ENCODE measurements at regions not wholly inside any gene's neighbourhood (a gene's known extent, or its start where the extent isn't known, plus 50 kb on each side); places are given as distances from the start of the nearest gene placed in this dataset.
"Not testable (repeated sequence)": the region's sequence is repeated elsewhere in the genome, so short reads cannot be mapped to it uniquely, and the experiment has no call there.

GRCh38 chr2:180829261-180829660 lies 151.1 kb upstream of the UBE2E3 start:
- H3K27ac ChIP-seq (ENCODE audit: low read length): no peak overlapping the region
- 90% methylated on average over 4 of the region's 5 CpGs for WGBS (ENCODE audit: insufficient coverage)
- TF ChIP-seq CTCF (IDR thresholded peaks at IDR 0.05): no peak
- H3K27me3 ChIP-seq (ENCODE audit: control insufficient read depth, insufficient read depth, low read length): no peaks in the 10 kb centered on the region
- Mint-ChIP-seq H3K27me3 (ENCODE audit: low read depth in 2 of 2) (peaks cover 0 to 5% of the 10 kb centered on the region in 2 donors), H3K36me3 (no peaks in the 10 kb centered on the region), H3K4me3 (no peak overlapping the region), H3K9me3 (peaks cover 0 to 7% of the 10 kb centered on the region in 2 donors), H3K4me1 (no peaks in the 10 kb centered on the region), H3K27ac (no peak overlapping the region)
- no peaks in the 10 kb centered on the region for H3K36me3 ChIP-seq (ENCODE audit: control insufficient read depth, insufficient read depth, low read length)
- no peak overlapping the region for H3K4me3 ChIP-seq (ENCODE audit: low read length)
- DNase-seq: no peak
- H3K4me1 ChIP-seq (ENCODE audit: control insufficient read depth, insufficient read depth, low read length): no peaks in the 10 kb centered on the region
- H3K9me3 ChIP-seq (ENCODE audit: control insufficient read depth, insufficient read depth, low read length): no peaks in the 10 kb centered on the region
- no peak for ATAC-seq
- intact Hi-C loops (cut with micrococcal nuclease): no loop called here

- H3K27ac ChIP-seq (ENCODE audit: low read length): no peak overlapping the region
- intact Hi-C loops (cut with micrococcal nuclease): no loop called here
- Mint-ChIP-seq H3K4me1 (no peaks in the 10 kb centered on the region), H3K9me3 (peaks cover 0 to 7% of the 10 kb centered on the region in 2 donors), H3K36me3 (no peaks in the 10 kb centered on the region), H3K4me3 (no peak overlapping the region), H3K27ac (no peak overlapping the region), H3K27me3 (ENCODE audit: low read depth in 2 of 2) (peaks cover 0 to 5% of the 10 kb centered on the region in 2 donors)
- no peaks in the 10 kb centered on the region for H3K36me3 ChIP-seq (ENCODE audit: control insufficient read depth, insufficient read depth, low read length)
- no peak for DNase-seq
- WGBS (ENCODE audit: insufficient coverage): 100% methylated on average over 1 of the region's 2 CpGs
- no peaks in the 10 kb centered on the region for H3K9me3 ChIP-seq (ENCODE audit: control insufficient read depth, insufficient read depth, low read length)
- H3K4me1 ChIP-seq (ENCODE audit: control insufficient read depth, insufficient read depth, low read length): no peaks in the 10 kb centered on the region
- TF ChIP-seq CTCF (IDR thresholded peaks at IDR 0.05): no peak
- ATAC-seq: no peak
- no peak overlapping the region for H3K4me3 ChIP-seq (ENCODE audit: low read length)
- H3K27me3 ChIP-seq (ENCODE audit: control insufficient read depth, insufficient read depth, low read length): no peaks in the 10 kb centered on the region
Observed at GRCh38 chr2:180828756-180829155, 151.6 kb upstream of the UBE2E3 start.

- ATAC-seq (no peak), DNase-seq (no peak)
- Histone ChIP-seq H3K4me1 (ENCODE audit: control insufficient read depth, insufficient read depth, low read length) (no peaks in the 10 kb centered on the region), H3K27me3 (ENCODE audit: control insufficient read depth, insufficient read depth, low read length) (no peaks in the 10 kb centered on the region), H3K9me3 (ENCODE audit: control insufficient read depth, insufficient read depth, low read length) (no peaks in the 10 kb centered on the region), H3K4me3 (ENCODE audit: low read length) (no peak overlapping the region), H3K36me3 (ENCODE audit: control insufficient read depth, insufficient read depth, low read length) (no peaks in the 10 kb centered on the region), H3K27ac (ENCODE audit: low read length) (no peak overlapping the region)
- intact Hi-C loops (cut with micrococcal nuclease): no loop called here
- Mint-ChIP-seq H3K27me3 (ENCODE audit: low read depth in 2 of 2) (peaks cover 5% of the 10 kb centered on the region in 2 donors), H3K9me3 (no peaks in the 10 kb centered on the region), H3K27ac (no peak overlapping the region), H3K4me1 (no peaks in the 10 kb centered on the region), H3K4me3 (no peak overlapping the region), H3K36me3 (no peaks in the 10 kb centered on the region)
- no peak for TF ChIP-seq CTCF (IDR thresholded peaks at IDR 0.05)
- WGBS (ENCODE audit: insufficient coverage): 100% methylated on average over 4 of the region's 5 CpGs
Observed at GRCh38 chr2:180823546-180824141, 156.8 kb upstream of the UBE2E3 start.

GRCh38 chr2:180819106-180819505 lies 161.3 kb upstream of the UBE2E3 start:
- WGBS (ENCODE audit: insufficient coverage): no CpG with 5 or more reads among the region's 2 CpGs
- Histone ChIP-seq H3K36me3 (ENCODE audit: control insufficient read depth, insufficient read depth, low read length) (no peaks in the 10 kb centered on the region), H3K27ac (ENCODE audit: low read length) (no peak overlapping the region), H3K4me3 (ENCODE audit: low read length) (no peak overlapping the region), H3K4me1 (ENCODE audit: control insufficient read depth, insufficient read depth, low read length) (no peaks in the 10 kb centered on the region), H3K9me3 (ENCODE audit: control insufficient read depth, insufficient read depth, low read length) (no peaks in the 10 kb centered on the region), H3K27me3 (ENCODE audit: control insufficient read depth, insufficient read depth, low read length) (no peaks in the 10 kb centered on the region)
- Mint-ChIP-seq H3K4me3 (no peak overlapping the region), H3K27me3 (ENCODE audit: low read depth in 2 of 2) (peaks cover 3 to 5% of the 10 kb centered on the region in 2 donors), H3K36me3 (no peaks in the 10 kb centered on the region), H3K4me1 (no peaks in the 10 kb centered on the region), H3K27ac (no peak overlapping the region), H3K9me3 (peaks cover 0 to 2% of the 10 kb centered on the region in 2 donors)
- TF ChIP-seq CTCF (IDR thresholded peaks at IDR 0.05): no peak
- ATAC-seq (no peak), DNase-seq (no peak)
- intact Hi-C loops (cut with micrococcal nuclease): no loop called here

- ATAC-seq: not testable (repeated sequence)
Observed at GRCh38 chr2:180818700-180819099, 161.7 kb upstream of the UBE2E3 start.

More at GRCh38 chr2:180818700-180819099, 161.7 kb upstream of the UBE2E3 start:
- H3K4me3 ChIP-seq (ENCODE audit: low read length); H3K4me1 Mint-ChIP-seq; H3K4me3 Mint-ChIP-seq; H3K27me3 ChIP-seq (ENCODE audit: control insufficient read depth, insufficient read depth, low read length); H3K36me3 Mint-ChIP-seq; H3K36me3 ChIP-seq (ENCODE audit: control insufficient read depth, insufficient read depth, low read length); DNase-seq; H3K9me3 Mint-ChIP-seq; intact Hi-C loops (cut with micrococcal nuclease); H3K9me3 ChIP-seq (ENCODE audit: control insufficient read depth, insufficient read depth, low read length); H3K27ac Mint-ChIP-seq; H3K4me1 ChIP-seq (ENCODE audit: control insufficient read depth, insufficient read depth, low read length); H3K27me3 Mint-ChIP-seq (ENCODE audit: low read depth in 2 of 2); H3K27ac ChIP-seq (ENCODE audit: low read length): not testable (repeated sequence)
- 96% methylated on average over 11 of the region's 11 CpGs for WGBS (ENCODE audit: insufficient coverage)

Data from natural killer cell (primary cell).